HFFc6 (cell line): ENCODE measurements at regions not wholly inside any gene's neighbourhood (a gene's known extent, or its start where the extent isn't known, plus 50 kb on each side); places are given as distances from the start of the nearest gene placed in this dataset.
A peak's percentile ranks its signal among the peaks of the same experiment; 100 is the strongest.

ENCODE experiments used
- DNase-seq: peaks from one replicate; pipeline ENCODE4 v3.0.0-alpha.2; 2018
- H3K27ac Mint-ChIP-seq: 2 replicates; pipeline ENCODE4 v1.8.0; 2020; ENCODE audit warnings: mild to moderate bottlenecking, mixed read lengths
- H3K27me3 Mint-ChIP-seq: 2 replicates; pipeline ENCODE4 v1.8.0; 2021; ENCODE audit warnings: mild to moderate bottlenecking, moderate library complexity, mixed read lengths; ENCODE audit not compliant: insufficient read depth
- H3K36me3 Mint-ChIP-seq: 2 replicates; pipeline ENCODE4 v1.8.0; 2021; ENCODE audit warnings: low read depth, mixed read lengths
- H3K4me1 Mint-ChIP-seq: 2 replicates; pipeline ENCODE4 v1.8.0; 2020; ENCODE audit warnings: low read depth, mixed read lengths
- H3K4me3 Mint-ChIP-seq: 2 replicates; pipeline ENCODE4 v1.8.0; 2020; ENCODE audit warnings: mild to moderate bottlenecking, moderate library complexity, mixed read lengths
- H3K9me3 Mint-ChIP-seq: 2 replicates; pipeline ENCODE4 v1.8.0; 2020; ENCODE audit warnings: mild to moderate bottlenecking, mixed read lengths
- CTCF ChIP-seq: fragments of 200-600 bp; sonication (generic); IDR thresholded peaks from 2 replicates; pipeline ENCODE4 v1.5.0; 2021; ENCODE audit warnings: antibody characterized with exemption, mild to moderate bottlenecking

- H3K4me3 Mint-ChIP-seq, result no peak overlapping the region
Observed at GRCh38 chr3:18082551-18083272, 340.3 kb upstream of the TBC1D5 start.

GRCh38 chr3:18080198-18080689, 337.8 kb upstream of the TBC1D5 start:
- peak; percentile 24 for DNase-seq
- TF ChIP-seq CTCF, result no peak
- H3K27ac Mint-ChIP-seq, result peak overlapping the region; percentile 32
- H3K4me1 Mint-ChIP-seq, result peaks cover 33% of the 10 kb centered on the region
- no peak overlapping the region for H3K4me3 Mint-ChIP-seq
- no peaks in the 10 kb centered on the region for H3K9me3 Mint-ChIP-seq
- H3K27me3 Mint-ChIP-seq, result peaks cover 4% of the 10 kb centered on the region
- H3K36me3 Mint-ChIP-seq, result no peaks in the 10 kb centered on the region

More at GRCh38 chr3:18082551-18083272, 340.3 kb upstream of the TBC1D5 start:
- Mint-ChIP-seq H3K27me3 (peaks cover 4% of the 10 kb centered on the region; the same call in 1 of the 2 replicates), H3K27ac (no peak overlapping the region), H3K36me3 (no peaks in the 10 kb centered on the region), H3K4me1 (peaks cover 16% of the 10 kb centered on the region), H3K9me3 (no peaks in the 10 kb centered on the region)
- no peak for DNase-seq
- no peak for TF ChIP-seq CTCF

- TF ChIP-seq CTCF, result no peak
- DNase-seq, result no peak
- Mint-ChIP-seq H3K36me3 (no peaks in the 10 kb centered on the region), H3K9me3 (no peaks in the 10 kb centered on the region), H3K27me3 (peaks cover 4% of the 10 kb centered on the region), H3K4me1 (peaks cover 33% of the 10 kb centered on the region), H3K27ac (peak overlapping the region; percentile 32; the same call in 1 of the 2 replicates), H3K4me3 (peak overlapping the region; percentile 24; the same call in 1 of the 2 replicates)
Observed at GRCh38 chr3:18079739-18080138, 337.3 kb upstream of the TBC1D5 start.

GRCh38 chr3:18079062-18079461, 336.6 kb upstream of the TBC1D5 start:
- no peak overlapping the region for H3K4me3 Mint-ChIP-seq
- peaks cover 4% of the 10 kb centered on the region; the same call in 1 of the 2 replicates for H3K27me3 Mint-ChIP-seq
- H3K9me3 Mint-ChIP-seq, result no peaks in the 10 kb centered on the region
- peaks cover 33% of the 10 kb centered on the region for H3K4me1 Mint-ChIP-seq
- TF ChIP-seq CTCF, result no peak
- no peak overlapping the region for H3K27ac Mint-ChIP-seq
- H3K36me3 Mint-ChIP-seq, result no peaks in the 10 kb centered on the region
- DNase-seq, result no peak

GRCh38 chr3:18077128-18077840, 334.9 kb upstream of the TBC1D5 start:
- DNase-seq, result no peak
- H3K36me3 Mint-ChIP-seq, result no peaks in the 10 kb centered on the region

More at GRCh38 chr3:18077128-18077840, 334.9 kb upstream of the TBC1D5 start:
- Mint-ChIP-seq H3K27me3 (peaks cover 4% of the 10 kb centered on the region; the same call in 1 of the 2 replicates), H3K4me1 (peaks cover 33% of the 10 kb centered on the region), H3K9me3 (no peaks in the 10 kb centered on the region), H3K27ac (no peak overlapping the region), H3K4me3 (no peak overlapping the region; the same call in 1 of the 2 replicates)
- no peak for TF ChIP-seq CTCF
